GM18505 (cell line): ENCODE measurements at regions not wholly inside any gene's neighbourhood (a gene's known extent, or its start where the extent isn't known, plus 50 kb on each side); places are given as distances from the start of the nearest gene placed in this dataset.
"Not testable (repeated sequence)": the region's sequence is repeated elsewhere in the genome, so short reads cannot be mapped to it uniquely, and the experiment has no call there.

Experiments used
- ATAC-seq: cut with Tn5 transposase; IDR thresholded peaks from one replicate; pipeline ENCODE4 v1.9.1; 2021; ENCODE audit not compliant: unreplicated experiment
- POLR2A ChIP-seq: IDR thresholded peaks from 4 replicates; pipeline ENCODE4 v1.6.1; 2011; ENCODE audit warnings: borderline replicate concordance; ENCODE audit not compliant: insufficient read depth, insufficient read length; ENCODE audit errors: extremely low read depth

DNA sequence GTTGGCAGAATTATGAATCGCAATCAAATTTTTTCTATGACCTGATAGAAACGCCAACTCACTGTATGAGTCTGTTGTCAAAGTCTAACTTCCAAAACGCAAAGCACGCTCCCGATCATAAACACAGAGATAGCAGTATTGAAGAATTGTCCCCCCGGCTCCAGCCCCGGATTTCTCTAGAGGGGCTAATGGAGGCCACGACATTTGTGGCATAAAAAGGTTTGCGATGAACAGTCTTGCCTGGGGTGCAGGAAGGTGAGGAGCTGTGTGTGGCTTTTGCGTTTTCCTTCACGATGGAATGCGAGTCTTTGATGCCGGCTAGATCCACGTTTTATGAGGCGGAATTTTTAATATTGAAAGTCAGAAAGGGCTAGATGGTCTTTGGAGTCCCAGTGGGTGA lies 183.0 kb downstream of the CRLF2 start:
- ATAC-seq, result no peak
- no peak for TF ChIP-seq POLR2A

DNA sequence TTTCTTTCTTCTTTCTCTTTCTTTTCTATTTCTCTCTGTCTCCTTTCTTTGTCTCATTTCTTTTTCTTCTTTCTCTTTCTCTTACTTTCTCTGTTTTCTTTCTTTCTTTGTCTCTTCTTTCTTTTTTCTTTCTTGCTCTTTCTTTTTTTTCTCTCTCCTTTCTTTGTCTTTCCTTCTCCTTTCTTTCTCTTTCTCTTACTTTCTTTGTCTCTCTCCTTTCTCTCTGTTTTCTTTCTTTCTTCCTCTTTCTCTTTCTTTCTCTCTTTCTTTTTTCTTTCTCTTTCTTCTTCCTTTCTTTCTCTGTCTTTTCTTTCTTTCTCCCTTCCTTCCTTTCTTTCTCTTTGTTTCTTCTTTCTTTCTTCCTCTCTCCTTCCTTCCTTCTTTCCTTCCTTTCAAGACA lies 184.8 kb downstream of the CRLF2 start:
- TF ChIP-seq POLR2A, result no peak
- ATAC-seq, result no peak

DNA sequence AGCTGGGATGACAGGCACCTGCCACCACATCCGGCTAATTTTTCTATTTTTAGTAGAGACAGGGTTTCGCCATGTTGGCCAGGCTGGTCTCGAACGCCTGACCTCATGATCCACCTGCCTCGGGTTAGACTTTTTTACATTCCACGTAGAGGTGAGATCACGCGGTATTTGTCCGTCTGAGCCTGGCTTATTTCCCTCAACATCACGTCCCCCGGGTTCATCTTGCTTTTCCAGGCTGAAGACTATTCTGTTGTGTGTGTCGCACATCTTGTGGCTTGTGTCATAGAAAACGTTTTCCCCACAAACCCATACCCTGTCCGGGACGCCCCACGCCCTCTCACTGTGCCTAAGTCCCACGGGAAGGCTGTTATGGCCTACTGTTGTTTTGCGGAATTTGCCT lies 185.3 kb downstream of the CRLF2 start:
- ATAC-seq, result no peak
- TF ChIP-seq POLR2A, result no peak

DNA sequence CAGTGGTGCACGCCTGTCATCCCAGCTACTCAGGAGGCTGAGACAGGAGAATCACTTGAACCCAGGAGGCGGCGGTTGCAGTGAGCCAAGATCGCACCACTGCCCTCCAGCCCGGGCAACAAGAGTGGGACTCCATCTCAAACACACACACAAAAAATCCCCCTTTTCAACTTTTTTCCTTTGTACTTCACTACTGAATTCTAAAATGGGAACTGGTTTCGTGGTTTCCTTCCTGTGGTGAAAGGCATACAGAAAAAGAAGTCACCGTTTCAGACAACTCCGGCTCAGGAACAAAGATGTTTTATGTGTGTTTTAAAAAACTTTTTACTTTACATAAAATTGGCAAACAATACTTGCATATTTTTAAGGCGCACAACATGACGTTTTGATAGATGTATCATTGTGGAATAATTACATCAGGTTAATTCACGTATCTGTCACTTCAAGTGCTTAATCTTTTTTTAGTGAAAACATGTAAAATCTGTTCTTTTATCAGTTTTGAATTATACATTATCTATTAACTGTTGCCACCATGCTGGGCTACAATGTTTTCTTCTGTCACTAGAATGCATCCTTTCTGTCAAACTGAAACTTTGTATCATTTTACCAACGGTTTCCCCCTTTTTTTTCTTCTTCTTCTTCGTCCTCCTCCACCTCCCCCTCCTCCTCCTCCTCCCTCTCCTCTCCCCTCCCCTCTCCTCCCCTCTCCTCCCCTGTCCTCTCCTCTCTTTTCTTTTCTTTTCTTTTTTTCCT lies 186.0 kb downstream of the CRLF2 start:
- no peak for ATAC-seq
- no peak for TF ChIP-seq POLR2A

DNA sequence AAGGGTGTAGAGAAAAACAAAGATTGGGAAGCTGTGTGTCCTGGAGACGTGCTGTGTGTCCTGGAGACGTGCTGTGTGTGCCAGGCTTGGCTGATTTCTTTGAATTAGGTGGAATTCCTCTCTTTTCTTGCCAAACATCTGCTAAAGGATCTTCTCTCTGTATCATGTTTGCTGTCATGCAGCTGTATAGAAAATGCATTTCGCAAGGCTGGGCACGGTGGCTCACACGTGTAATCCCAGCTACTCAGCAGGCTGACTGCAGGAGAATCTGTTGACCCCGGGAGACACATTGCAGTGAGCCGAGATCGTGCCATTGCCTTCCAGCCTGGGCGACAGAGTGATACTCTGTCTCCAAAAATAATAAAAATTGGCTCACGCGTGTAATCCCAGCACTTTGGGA lies 187.0 kb downstream of the CRLF2 start:
- no peak for TF ChIP-seq POLR2A
- ATAC-seq, result no peak

DNA sequence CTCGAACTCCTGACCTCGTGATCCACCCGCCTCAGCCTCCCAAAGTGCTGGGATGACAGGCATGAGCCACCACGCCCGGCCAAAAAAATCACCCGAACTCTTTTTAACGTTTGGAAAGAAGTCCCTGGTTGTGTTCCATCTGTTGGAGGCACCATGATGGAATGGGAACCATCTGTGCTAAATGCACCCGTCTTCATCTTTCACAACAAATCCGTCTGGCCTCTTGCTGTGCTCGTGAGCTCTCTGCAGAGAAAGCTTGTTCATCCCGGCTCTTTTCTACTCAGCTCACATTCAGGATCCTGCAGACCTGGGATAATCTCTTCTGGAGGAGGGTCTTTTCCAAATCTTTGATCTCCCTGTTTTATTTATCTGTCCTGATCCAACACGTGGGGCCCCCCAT lies 188.8 kb downstream of the CRLF2 start:
- no peak for TF ChIP-seq POLR2A
- no peak for ATAC-seq

DNA sequence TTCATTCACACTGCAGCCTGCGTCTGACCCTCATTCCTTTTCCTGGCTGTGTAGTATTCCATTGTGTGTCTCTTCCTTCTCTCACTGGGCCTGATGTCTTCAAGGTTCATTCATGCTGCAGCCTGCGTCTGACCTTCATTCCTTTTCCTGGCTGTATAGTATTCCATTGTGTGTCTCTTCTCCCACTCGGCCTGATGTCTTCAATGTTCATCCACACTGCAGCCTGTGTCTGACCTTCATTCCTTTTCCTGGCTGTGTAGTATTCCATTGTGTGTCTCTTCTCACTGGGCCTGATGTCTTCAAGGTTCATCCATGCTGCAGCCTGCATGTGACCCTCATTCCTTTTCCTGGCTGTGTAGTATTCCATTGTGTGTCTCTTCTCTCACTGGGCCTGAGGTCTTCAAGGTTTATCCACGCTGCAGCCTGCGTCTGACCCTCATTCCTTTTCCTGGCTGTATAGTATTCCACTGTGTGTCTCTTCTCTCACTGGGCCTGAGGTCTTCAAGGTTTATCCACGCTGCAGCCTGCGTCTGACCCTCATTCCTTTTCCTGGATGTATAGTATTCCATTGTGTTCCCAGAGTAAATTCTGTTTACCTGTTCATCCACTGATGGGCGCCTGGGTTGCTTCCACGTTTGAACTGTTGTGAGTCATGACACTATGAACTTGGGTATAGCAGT lies 191.0 kb downstream of the CRLF2 start:
- not testable (repeated sequence) for ATAC-seq

DNA sequence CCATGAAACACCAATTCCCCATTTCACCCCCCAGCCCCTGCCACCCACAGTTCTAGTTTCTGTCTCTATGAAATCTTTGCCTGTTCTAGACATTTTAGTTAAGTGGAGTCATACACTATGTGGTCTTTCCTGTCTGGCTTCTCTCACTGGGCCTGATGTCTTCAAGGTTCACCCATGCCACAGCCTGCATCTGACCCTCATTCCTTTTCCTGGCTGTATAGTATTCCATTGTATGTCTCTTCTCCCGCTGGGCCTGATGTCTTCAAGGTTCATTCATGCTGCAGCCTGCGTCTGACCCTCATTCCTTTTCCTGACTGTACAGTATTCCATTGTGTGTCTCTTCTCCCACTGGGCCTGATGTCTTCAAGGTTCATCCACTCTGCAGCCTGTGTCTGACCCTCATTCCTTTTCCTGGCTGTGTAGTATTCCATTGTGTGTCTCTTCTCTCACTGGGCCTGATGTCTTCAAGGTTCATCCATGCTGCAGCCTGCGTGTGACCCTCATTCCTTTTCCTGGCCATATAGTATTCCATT lies 191.7 kb downstream of the CRLF2 start:
- ATAC-seq, result no peak
- TF ChIP-seq POLR2A, result no peak

DNA sequence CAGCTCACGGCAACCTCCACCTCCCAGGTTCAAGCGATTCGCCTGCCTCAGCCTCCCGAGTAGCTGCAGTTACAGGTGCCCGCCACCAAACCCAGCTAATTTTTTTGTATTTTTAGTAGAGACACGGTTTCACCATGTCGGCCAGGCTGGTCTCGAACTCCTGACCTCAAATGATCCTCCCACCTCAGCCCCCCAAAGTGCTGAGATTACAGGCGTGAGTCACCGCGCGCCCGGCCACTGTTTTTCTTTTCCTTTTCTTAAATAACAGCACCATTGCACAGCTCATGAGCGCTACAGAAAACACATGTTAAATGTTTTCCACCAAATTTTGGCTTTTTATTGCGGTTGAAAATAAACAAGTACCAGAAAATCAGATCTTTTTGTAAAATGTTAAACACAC lies 195.5 kb downstream of the CRLF2 start:
- not testable (repeated sequence) for ATAC-seq

DNA sequence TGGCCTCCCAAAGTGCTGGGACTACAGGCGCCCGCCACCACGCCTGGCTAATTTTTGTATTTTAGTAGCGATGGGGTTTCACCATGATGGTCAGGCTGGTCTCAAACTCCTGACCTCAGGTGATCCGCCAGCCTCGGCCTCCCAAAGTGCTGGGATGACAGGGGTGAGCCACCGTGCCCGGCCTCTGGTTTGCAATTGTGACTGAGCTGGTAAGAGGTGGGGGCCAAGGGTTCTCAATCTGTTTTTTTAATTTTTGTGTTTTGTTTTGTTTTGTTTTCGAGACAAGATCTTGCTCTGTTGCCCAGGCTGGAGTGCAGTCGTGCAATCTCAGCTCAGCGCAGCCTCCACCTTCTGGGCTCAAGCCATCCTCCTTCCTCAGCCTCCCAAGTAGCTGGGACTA lies 196.2 kb downstream of the CRLF2 start:
- not testable (repeated sequence) for ATAC-seq

DNA sequence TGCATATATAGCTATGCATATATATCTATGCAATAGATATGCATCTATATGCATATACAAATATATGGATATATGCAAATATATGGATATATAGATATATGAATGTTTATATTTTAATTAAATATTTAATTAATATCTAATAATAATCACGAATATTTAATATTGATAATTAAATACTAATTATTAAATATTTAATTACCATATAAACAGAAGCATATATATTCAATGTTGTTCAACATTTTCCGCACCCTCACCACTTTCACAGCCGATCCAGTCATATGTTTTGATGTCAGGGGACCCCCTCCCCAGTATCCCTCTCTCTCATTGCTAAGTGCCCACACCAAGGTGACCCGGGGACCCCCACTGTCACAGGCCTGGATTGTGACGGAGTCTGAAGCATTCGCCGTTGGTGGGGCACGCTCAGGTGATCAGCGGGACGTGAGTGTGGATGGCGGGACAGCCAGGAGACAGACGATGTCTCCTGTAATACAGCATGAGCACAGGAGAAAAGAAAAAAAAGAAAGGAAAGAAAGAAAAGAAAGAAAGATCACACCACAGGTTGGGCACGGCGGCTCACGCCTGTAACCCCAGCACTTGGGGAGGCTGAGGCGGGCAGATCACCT lies 199.7 kb downstream of the CRLF2 start:
- TF ChIP-seq POLR2A, result no peak
- no peak for ATAC-seq

DNA sequence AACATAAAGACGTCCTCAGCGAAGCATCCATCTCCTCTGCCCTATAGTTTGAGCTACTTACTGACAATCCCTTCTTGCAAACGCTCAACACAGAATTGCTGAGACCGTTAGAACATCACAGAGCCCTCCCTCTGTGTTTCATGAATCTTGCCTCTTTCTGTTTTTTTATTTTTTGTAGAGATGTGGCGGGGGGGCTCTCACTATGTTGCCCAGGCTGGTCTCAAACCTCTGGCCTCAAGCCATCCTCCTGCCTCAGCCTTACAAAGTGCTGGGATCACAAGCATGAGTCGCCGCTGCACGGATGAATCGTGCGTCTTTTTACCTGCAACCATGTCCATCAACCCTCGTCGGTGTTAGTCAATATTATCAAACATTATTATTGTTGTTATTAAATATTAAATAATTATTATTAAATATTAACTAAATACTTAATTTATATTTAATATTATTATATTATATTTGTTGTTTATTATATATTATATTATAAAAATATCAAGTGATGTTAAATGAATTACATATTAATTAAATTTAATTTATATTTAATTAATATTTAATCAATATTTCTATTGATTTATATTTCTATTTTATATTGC lies 200.7 kb downstream of the CRLF2 start:
- no peak for TF ChIP-seq POLR2A
- no peak for ATAC-seq

DNA sequence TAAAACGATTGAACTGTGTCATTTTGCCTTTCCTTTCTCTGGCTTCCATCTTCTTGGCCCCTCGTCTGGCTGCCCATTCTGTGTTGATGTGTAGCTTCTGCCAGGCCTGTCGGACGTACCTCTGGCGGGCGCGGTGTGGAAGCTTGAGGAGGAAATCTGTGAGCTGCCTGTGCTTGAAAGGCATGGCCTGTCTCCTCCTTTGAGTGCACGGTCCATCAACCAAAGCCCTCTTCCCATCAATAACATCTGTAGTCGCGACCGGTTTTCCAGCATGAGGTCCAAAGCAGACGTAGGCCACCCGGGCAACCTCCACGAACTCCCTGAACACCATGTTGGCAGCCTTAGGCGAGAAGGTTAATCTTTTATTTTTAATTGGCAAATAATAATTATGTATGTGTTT lies 202.7 kb downstream of the CRLF2 start:
- no peak for ATAC-seq
- no peak for TF ChIP-seq POLR2A
